Activated T-helper 1 cell treated with anti-CD3 and anti-CD28 coated beads, Interleukin-12 subunit alpha, Interleukin-12 subunit beta, Interleukin-2, Interleukin-4 antibody, amounts not matched to agents 30 ng/mL and 10 ng/mL and 1 ng/mL, durations not matched to agents 14 hours and 24 hours and 36 hours (primary cell): ENCODE measurements at regions not wholly inside any gene's neighbourhood (a gene's known extent, or its start where the extent isn't known, plus 50 kb on each side); places are given as distances from the start of the nearest gene placed in this dataset.
"Not testable (repeated sequence)": the region's sequence is repeated elsewhere in the genome, so short reads cannot be mapped to it uniquely, and the experiment has no call there.

ENCODE experiments used
- DNase-seq: peaks from one replicate; pipeline ENCODE4 v3.0.0; 2021; ENCODE audit warnings: low spot score
- H3K27ac Mint-ChIP-seq: one replicate; pipeline ENCODE4 v1.8.0; 2021; ENCODE audit warnings: mild to moderate bottlenecking, mixed read lengths
- H3K27me3 Mint-ChIP-seq: one replicate; pipeline ENCODE4 v1.8.0; 2022; ENCODE audit warnings: mild to moderate bottlenecking, moderate library complexity, mixed read lengths; ENCODE audit not compliant: insufficient read depth
- H3K36me3 Mint-ChIP-seq: one replicate; pipeline ENCODE4 v1.8.0; 2021; ENCODE audit warnings: low read depth, mixed read lengths
- H3K4me1 Mint-ChIP-seq: one replicate; pipeline ENCODE4 v1.8.0; 2021; ENCODE audit warnings: low read depth, mixed read lengths
- H3K4me3 Mint-ChIP-seq: one replicate; pipeline ENCODE4 v1.8.0; 2021; ENCODE audit warnings: mild to moderate bottlenecking, moderate library complexity, mixed read lengths
- H3K9me3 Mint-ChIP-seq: one replicate; pipeline ENCODE4 v1.8.0; 2021; ENCODE audit warnings: mixed read lengths
- intact Hi-C: fragments of 100-400 bp; cut with micrococcal nuclease; formaldehyde crosslinking; loops from one replicate; pipeline ENCODE4 v1.15.1; 2024

DNA sequence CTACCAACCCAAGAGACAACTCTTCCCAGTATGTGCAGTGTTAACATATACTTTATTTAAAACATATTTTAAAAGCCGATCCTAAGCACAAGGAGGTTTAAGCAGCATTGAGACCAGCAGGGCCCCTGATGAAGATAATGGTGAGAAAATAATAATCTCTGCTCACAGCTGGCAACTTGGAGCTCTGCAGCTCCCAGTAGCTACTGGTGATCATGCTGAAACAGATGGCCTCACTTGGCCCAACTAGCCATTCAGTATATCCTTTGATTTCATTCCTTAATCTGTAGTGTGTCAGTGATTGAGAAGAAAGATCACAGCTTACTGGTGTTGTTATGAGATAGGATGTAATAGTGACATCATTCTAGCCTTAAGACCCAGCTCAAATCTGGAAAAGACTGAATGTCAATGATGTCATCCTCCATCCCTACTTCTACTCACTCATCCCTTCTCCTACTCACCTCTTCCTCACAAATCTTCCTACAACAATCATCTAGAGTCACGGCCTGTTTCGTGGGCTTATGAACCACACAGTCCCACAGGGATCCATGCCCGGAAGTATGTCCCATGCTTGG, 817.9 kb downstream of the PLA2G4A start:
- no peak overlapping the region for H3K4me3 Mint-ChIP-seq
- intact Hi-C loops: no loop called here
- no peak for DNase-seq
- H3K9me3 Mint-ChIP-seq: no peaks in the 10 kb centered on the region
- H3K36me3 Mint-ChIP-seq: no peaks in the 10 kb centered on the region
- H3K4me1 Mint-ChIP-seq: no peaks in the 10 kb centered on the region
- H3K27me3 Mint-ChIP-seq: no peaks in the 10 kb centered on the region
- no peak overlapping the region for H3K27ac Mint-ChIP-seq

DNA sequence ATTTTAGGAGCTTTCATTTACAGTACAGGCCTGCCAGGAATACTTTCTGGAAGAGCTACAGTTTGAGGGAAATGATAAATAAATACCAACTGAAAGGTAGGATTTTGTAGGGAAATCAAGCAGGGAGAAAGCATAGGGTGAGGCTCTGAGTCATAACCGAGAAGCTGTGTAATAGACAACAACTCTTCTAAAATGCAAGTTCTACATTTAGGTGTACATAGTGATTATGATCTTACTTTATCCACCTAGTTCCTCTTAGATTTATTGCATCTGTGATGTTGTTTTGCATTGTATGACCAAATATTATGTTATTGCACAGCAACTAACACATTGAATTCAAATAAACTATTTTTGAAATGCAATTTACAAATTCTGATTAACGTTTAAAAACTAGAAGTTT, 819.3 kb downstream of the PLA2G4A start:
- no peak for DNase-seq
- Mint-ChIP-seq H3K27ac (no peak overlapping the region), H3K27me3 (no peaks in the 10 kb centered on the region), H3K4me3 (no peak overlapping the region), H3K4me1 (no peaks in the 10 kb centered on the region), H3K9me3 (no peaks in the 10 kb centered on the region), H3K36me3 (no peaks in the 10 kb centered on the region)
- intact Hi-C loops: no loop called here

DNA sequence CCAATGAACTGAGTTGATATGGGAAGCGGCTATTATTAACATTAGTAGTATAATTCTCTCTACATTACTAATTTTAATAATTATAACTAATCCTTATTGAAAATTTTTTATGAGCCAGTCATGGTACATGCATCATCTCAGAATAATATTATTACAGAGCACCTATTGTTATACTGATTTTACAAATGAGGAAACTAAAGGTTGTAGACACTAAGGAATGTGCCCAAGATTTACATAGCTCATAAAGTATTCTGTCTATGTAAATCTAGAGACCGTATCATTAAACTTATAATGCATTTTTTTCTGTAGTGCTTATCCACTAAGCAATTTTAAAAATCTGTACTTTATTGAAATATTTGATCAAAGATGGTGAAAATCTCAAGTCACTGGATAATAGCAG, 825.9 kb downstream of the PLA2G4A start:
- Mint-ChIP-seq H3K9me3 (no peaks in the 10 kb centered on the region), H3K4me1 (no peaks in the 10 kb centered on the region), H3K36me3 (no peaks in the 10 kb centered on the region), H3K4me3 (no peak overlapping the region), H3K27ac (no peak overlapping the region), H3K27me3 (no peaks in the 10 kb centered on the region)
- intact Hi-C loops: no loop called here
- DNase-seq: no peak

DNA sequence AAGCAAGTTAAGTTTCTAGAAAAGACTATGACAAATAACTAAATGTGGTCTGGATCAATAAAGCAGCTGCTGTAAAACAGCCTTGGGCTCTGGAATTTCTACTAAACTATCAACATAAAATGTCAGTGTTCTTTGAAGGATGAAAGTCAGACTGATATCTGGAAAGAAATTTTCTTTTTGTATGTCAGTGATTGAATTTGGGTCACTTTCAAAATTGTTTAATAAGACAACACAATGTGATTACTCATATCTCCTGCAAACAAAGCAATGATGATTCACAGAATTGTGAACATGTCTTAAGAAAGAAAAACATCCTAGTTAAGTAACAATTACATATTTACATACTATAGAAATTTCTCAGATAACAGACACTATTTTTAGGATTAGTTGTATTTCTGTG, 826.4 kb downstream of the PLA2G4A start:
- H3K9me3 Mint-ChIP-seq: no peaks in the 10 kb centered on the region
- H3K4me3 Mint-ChIP-seq: no peak overlapping the region
- intact Hi-C loops: no loop called here
- no peaks in the 10 kb centered on the region for H3K36me3 Mint-ChIP-seq
- DNase-seq: no peak
- no peak overlapping the region for H3K27ac Mint-ChIP-seq
- H3K4me1 Mint-ChIP-seq: no peaks in the 10 kb centered on the region
- no peaks in the 10 kb centered on the region for H3K27me3 Mint-ChIP-seq

DNA sequence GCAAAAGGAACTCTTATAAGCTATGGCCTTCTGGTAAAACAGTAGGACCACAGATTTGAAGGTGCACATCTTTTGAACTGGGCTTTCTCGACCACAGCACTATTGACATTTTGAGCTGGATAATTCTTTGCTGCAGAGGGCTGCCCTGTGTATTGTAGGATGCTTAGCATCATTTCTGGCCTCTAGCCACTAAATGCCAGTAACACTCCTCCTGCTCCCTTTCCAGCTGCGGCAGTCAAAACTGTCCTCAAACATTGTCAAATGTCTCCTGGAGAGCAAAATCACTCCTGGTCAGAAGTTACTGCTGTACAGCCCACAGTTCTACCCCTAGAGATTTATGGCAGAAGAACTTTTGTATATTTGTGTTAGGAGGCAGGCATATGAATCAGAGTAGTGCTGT, 836.7 kb downstream of the PLA2G4A start:
- no peak overlapping the region for H3K27ac Mint-ChIP-seq
- no peaks in the 10 kb centered on the region for H3K9me3 Mint-ChIP-seq
- H3K27me3 Mint-ChIP-seq: no peaks in the 10 kb centered on the region
- no peak overlapping the region for H3K4me3 Mint-ChIP-seq
- no peaks in the 10 kb centered on the region for H3K4me1 Mint-ChIP-seq
- no peaks in the 10 kb centered on the region for H3K36me3 Mint-ChIP-seq
- DNase-seq: no peak
- intact Hi-C loops: no loop called here

DNA sequence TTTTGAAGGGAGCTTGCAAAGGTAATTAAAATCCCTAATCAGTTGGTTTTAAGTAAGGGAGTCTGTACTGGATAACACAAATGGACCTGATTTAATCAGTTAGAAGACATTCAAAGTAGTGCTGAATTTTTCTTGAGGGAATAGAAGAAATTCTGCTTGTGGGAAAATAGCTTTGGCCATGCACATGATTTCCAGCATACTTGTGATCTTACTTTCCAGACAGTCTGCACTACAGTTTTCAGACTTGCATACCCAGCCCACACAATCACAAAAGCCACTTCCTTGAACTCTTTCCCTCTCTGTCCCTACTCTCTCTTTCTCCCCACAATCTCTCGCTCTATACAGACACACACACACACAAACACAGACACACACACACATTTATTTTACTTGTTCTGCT, 852.1 kb downstream of the PLA2G4A start:
- H3K36me3 Mint-ChIP-seq: no peaks in the 10 kb centered on the region

DNA sequence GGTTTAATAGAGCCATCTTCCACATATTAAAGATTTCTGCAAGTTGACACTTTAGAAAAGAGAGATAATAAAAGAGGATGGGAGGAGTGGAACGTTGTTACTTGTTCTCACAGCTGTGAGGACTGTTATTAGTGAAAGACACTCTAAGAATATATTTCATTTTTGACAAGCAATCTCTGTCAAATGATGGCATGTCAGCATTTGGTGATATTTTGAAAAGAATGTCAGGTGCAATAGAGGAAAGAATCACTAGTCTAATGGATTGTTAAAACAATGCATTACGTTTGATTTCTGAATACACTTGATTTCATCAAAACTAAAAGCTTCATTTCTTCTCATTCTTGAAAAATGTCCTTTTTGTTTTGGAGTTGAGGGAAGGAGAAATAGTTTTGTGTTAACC, 853.4 kb downstream of the PLA2G4A start:
- Mint-ChIP-seq H3K27ac (no peak overlapping the region), H3K27me3 (no peaks in the 10 kb centered on the region), H3K4me1 (no peaks in the 10 kb centered on the region), H3K4me3 (no peak overlapping the region), H3K36me3 (no peaks in the 10 kb centered on the region), H3K9me3 (no peaks in the 10 kb centered on the region)
- DNase-seq: no peak
- intact Hi-C loops: no loop called here

More for the DNA sequence above, 852.1 kb downstream of the PLA2G4A start:
- no peaks in the 10 kb centered on the region for H3K9me3 Mint-ChIP-seq
- H3K4me1 Mint-ChIP-seq: no peaks in the 10 kb centered on the region
- no peak overlapping the region for H3K4me3 Mint-ChIP-seq
- no peak for DNase-seq
- no peaks in the 10 kb centered on the region for H3K27me3 Mint-ChIP-seq
- no peak overlapping the region for H3K27ac Mint-ChIP-seq
- intact Hi-C loops: no loop called here

DNA sequence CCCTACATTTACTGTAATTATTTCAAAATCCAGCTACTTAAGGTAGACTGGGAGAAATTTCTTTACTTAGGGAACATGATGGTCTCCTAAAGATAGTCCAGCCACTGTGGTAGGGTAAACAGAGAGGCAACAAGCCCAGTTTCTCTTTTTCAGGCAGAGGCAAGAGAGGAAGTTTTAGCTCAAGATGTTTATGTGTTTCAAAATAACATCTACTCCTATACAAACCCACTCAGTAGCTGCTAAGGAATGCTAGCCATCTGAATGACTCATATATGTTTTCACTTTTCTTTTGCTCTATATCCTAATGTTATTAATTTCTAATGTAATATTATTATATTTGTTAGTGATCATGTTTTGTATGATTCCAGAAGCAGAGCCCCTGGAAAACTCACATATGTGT, 856.6 kb downstream of the PLA2G4A start:
- DNase-seq: no peak
- Mint-ChIP-seq H3K27me3 (no peaks in the 10 kb centered on the region), H3K27ac (no peak overlapping the region), H3K9me3 (no peaks in the 10 kb centered on the region), H3K4me3 (no peak overlapping the region), H3K4me1 (no peaks in the 10 kb centered on the region), H3K36me3 (no peaks in the 10 kb centered on the region)
- intact Hi-C loops: no loop called here

DNA sequence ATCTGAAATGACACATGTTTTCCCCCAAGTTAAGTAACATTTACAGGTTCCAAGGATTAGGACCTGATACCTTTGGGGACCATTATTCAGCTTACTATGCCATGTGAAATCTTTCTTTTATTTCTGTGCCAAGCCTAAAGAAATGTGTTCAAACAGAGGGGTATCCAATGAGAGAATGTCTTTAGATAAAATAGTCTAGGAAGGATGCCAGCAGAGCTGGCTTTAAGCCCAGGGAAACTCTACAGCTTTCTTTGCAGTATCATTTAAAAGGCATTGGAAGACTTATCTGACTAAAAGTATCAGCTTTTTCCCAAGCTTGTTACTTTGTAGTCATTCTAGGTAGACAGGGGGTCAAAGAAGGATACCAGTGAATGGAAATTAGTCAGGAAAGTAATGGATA, 860.4 kb downstream of the PLA2G4A start:
- intact Hi-C loops: no loop called here
- Mint-ChIP-seq H3K36me3 (no peaks in the 10 kb centered on the region), H3K9me3 (no peaks in the 10 kb centered on the region), H3K4me1 (no peaks in the 10 kb centered on the region), H3K27me3 (no peaks in the 10 kb centered on the region), H3K27ac (no peak overlapping the region), H3K4me3 (no peak overlapping the region)
- no peak for DNase-seq

DNA sequence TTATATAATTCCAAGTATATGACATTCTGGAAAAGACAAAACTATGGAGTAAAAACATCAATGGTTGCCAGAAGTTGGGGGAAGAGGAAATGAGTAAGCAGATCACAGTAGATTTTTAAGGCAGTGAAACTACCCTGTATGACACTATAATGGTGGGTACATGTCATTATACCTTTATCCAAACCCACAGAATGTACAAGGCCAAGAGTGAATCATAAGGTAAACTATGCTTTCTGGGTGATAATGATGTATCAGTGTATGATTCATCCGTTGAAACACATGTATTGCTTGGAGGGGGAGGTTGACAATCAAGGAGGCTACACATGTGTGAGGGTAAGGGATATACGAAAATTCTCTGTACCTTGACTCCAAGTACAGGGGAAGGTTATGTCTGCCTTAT, 862.7 kb downstream of the PLA2G4A start:
- no peak overlapping the region for H3K4me3 Mint-ChIP-seq
- no peaks in the 10 kb centered on the region for H3K36me3 Mint-ChIP-seq
- H3K27me3 Mint-ChIP-seq: no peaks in the 10 kb centered on the region
- no peak for DNase-seq
- no peak overlapping the region for H3K27ac Mint-ChIP-seq
- intact Hi-C loops: no loop called here
- H3K4me1 Mint-ChIP-seq: no peaks in the 10 kb centered on the region
- no peaks in the 10 kb centered on the region for H3K9me3 Mint-ChIP-seq

DNA sequence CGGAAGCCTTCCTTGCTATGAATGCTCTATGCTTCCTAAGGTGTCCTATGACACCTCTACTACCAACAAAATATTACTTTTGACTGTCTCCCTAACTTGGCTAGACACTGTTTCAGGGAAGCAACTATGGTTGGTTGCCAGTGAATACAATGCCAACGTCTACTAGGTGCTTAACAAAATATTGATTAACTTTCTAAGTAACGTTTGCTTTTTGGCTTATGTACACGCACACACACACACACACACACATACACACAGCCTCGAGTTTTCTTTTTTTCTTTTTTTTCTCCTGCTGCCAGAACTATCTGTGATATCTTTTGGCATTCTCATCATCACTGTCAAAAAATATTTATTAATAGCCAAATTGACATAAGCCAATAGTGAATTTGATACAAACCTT, 864.0 kb downstream of the PLA2G4A start:
- intact Hi-C loops: no loop called here
- Mint-ChIP-seq H3K27me3 (no peaks in the 10 kb centered on the region), H3K27ac (no peak overlapping the region), H3K36me3 (no peaks in the 10 kb centered on the region), H3K4me1 (no peaks in the 10 kb centered on the region), H3K4me3 (no peak overlapping the region), H3K9me3 (no peaks in the 10 kb centered on the region)
- DNase-seq: no peak

DNA sequence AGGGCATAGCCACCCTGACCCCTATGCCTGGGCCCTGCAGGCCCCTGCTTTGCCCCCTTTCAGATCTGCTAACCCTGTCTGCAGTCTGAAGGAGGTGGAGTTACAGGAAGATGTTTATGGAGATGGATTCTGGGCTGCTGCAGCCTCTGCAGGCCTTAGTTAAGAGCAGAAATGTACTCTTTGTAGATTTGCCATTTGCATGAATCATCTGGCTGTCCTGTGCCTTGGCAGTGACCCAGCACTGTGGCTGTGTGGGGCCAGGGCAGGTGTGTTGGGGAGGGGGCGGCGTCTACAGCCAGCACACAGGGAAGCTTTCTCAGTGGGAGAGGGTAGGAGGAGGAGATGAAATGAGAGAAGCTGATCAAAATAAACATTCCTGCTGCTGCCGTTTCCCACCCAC, 867.3 kb downstream of the PLA2G4A start:
- intact Hi-C loops: no loop called here
- no peaks in the 10 kb centered on the region for H3K9me3 Mint-ChIP-seq
- no peak overlapping the region for H3K4me3 Mint-ChIP-seq
- H3K36me3 Mint-ChIP-seq: no peaks in the 10 kb centered on the region
- no peak for DNase-seq
- H3K27me3 Mint-ChIP-seq: no peaks in the 10 kb centered on the region
- no peak overlapping the region for H3K27ac Mint-ChIP-seq
- no peaks in the 10 kb centered on the region for H3K4me1 Mint-ChIP-seq

DNA sequence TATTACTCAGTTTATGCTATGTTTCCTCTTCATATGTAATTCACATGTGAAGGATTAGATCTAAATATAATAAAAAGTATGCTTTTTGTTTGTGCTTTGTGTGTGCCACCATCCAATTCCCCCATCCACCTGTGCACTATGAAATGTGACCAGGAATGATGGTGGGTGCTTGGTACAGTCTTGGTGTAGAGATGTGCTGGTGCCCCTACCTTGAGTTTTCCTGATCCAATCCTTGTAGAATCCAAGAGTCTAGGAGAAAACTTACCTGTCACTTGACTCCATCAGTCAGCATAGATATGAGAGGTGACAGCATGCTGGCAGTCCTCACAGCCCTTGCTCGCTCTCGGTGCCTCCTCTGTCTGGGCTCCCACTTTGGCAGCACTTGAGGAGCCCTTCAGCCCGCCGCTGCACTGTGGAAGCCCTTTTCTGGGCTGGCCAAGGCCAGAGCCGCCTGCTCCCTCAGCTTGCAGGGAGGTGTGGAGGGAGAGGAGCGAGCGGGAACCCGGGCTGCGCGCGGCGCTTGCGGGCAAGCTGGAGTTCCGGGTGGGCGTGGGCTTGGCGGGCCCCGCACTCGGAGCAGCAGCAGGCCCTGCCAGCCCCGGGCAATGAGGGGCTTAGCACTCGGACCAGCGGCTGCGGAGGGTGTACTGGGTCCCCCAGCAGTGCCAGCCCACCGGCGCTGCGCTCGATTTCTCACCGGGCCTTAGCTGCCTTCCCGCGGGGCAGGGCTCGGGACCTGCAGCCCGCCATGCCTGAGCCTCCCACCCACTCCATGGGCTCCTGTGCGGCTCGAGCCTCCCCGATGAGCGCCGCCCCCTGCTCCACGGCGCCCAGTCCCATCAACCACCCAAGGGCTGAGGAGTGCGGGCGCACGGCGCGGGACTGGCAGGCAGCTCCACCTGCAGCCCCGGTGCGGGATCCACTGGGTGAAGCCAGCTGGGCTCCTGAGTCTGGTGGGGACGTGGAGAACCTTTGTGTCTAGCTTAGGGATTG, 874.7 kb downstream of the PLA2G4A start:
- intact Hi-C loops, H3K4me1 Mint-ChIP-seq, H3K9me3 Mint-ChIP-seq, H3K4me3 Mint-ChIP-seq, H3K36me3 Mint-ChIP-seq, H3K27me3 Mint-ChIP-seq, H3K27ac Mint-ChIP-seq, DNase-seq: not testable (repeated sequence)
